Parathyroid adenoma (tissue), 2 donors: ENCODE measurements at regions not wholly inside any gene's neighbourhood (a gene's known extent, or its start where the extent isn't known, plus 50 kb on each side); places are given as distances from the start of the nearest gene placed in this dataset.

Experiments used
- H2AFZ ChIP-seq: fragments of 300-600 bp; sonication (generic); one replicate; pipeline ENCODE4 v1.7.0; 2017; ENCODE audit warnings: antibody characterized with exemption, mild to moderate bottlenecking
- H3K27ac ChIP-seq: fragments of 300-600 bp; sonication (generic); one replicate; pipeline ENCODE4 v1.7.0; 2017
- H3K27me3 ChIP-seq: fragments of 300-600 bp; sonication (generic); one replicate; pipeline ENCODE4 v1.7.0; 2017; ENCODE audit warnings: low read length; ENCODE audit not compliant: control insufficient read depth, insufficient read depth
- H3K36me3 ChIP-seq: fragments of 300-600 bp; sonication (generic); one replicate; pipeline ENCODE4 v1.7.0; 2017; ENCODE audit warnings: low read length; ENCODE audit not compliant: control insufficient read depth, insufficient read depth
- H3K4me1 ChIP-seq: fragments of 300-600 bp; sonication (generic); one replicate; pipeline ENCODE4 v1.7.0; 2017; ENCODE audit warnings: control low read depth
- H3K4me2 ChIP-seq: fragments of 300-600 bp; sonication (generic); one replicate; pipeline ENCODE4 v1.7.0; 2017; ENCODE audit warnings: low read length
- H3K4me3 ChIP-seq: fragments of 300-600 bp; sonication (generic); one replicate; pipeline ENCODE4 v1.7.0; 2017; ENCODE audit warnings: low read depth, low read length
- H3K79me2 ChIP-seq: fragments of 300-600 bp; sonication (generic); one replicate; pipeline ENCODE4 v1.7.0; 2017; ENCODE audit warnings: control low read depth
- H3K9ac ChIP-seq: fragments of 300-600 bp; sonication (generic); one replicate; pipeline ENCODE4 v1.7.0; 2017; ENCODE audit warnings: mild to moderate bottlenecking
- H3K9me3 ChIP-seq: fragments of 300-600 bp; sonication (generic); one replicate; pipeline ENCODE4 v1.7.0; 2017; ENCODE audit warnings: low read length; ENCODE audit not compliant: control insufficient read depth
- TF ChIP-seq, protein P1 (sequence below): fragments of 300-600 bp; sonication (generic); IDR thresholded peaks from one replicate; pipeline ENCODE4 v1.7.0; 2017; ENCODE audit warnings: antibody characterized with exemption, mild to moderate bottlenecking
- donor health status: primary hyperparathyroidism.

DNA sequence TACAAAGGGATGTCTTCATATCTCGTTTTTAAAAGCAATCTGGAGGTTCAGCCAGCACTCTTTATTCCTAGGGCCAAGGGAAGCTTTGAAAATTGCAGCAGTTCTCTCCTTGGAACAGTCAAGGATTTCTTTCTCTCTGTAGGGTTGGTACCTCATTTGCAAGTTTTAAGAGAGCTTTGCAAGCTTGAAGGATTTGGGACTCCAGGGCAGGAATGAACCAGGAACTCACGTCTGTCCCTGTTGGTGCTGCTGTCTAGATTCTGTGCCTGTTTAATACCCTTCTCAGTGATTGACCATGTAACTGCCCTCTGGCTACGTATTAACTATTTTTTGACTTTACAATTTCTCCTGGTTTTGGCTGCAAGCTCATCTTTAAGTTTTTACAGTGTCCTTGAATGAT lies 262.5 kb upstream of the ST6GAL2 start:
- H3K9ac ChIP-seq, result no peak overlapping the region
- H3K9me3 ChIP-seq, result no peaks in the 10 kb centered on the region
- TF ChIP-seq, protein P1, sequence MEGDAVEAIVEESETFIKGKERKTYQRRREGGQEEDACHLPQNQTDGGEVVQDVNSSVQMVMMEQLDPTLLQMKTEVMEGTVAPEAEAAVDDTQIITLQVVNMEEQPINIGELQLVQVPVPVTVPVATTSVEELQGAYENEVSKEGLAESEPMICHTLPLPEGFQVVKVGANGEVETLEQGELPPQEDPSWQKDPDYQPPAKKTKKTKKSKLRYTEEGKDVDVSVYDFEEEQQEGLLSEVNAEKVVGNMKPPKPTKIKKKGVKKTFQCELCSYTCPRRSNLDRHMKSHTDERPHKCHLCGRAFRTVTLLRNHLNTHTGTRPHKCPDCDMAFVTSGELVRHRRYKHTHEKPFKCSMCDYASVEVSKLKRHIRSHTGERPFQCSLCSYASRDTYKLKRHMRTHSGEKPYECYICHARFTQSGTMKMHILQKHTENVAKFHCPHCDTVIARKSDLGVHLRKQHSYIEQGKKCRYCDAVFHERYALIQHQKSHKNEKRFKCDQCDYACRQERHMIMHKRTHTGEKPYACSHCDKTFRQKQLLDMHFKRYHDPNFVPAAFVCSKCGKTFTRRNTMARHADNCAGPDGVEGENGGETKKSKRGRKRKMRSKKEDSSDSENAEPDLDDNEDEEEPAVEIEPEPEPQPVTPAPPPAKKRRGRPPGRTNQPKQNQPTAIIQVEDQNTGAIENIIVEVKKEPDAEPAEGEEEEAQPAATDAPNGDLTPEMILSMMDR, result no peak
- no peaks in the 10 kb centered on the region for H3K27me3 ChIP-seq
- H3K27ac ChIP-seq, result no peak overlapping the region
- no peaks in the 10 kb centered on the region for H3K79me2 ChIP-seq
- no peak overlapping the region for H3K4me3 ChIP-seq
- no peaks in the 10 kb centered on the region for H3K4me1 ChIP-seq
- H3K4me2 ChIP-seq, result no peak overlapping the region
- H3K36me3 ChIP-seq, result no peaks in the 10 kb centered on the region
- H2AFZ ChIP-seq, result no peak overlapping the region

DNA sequence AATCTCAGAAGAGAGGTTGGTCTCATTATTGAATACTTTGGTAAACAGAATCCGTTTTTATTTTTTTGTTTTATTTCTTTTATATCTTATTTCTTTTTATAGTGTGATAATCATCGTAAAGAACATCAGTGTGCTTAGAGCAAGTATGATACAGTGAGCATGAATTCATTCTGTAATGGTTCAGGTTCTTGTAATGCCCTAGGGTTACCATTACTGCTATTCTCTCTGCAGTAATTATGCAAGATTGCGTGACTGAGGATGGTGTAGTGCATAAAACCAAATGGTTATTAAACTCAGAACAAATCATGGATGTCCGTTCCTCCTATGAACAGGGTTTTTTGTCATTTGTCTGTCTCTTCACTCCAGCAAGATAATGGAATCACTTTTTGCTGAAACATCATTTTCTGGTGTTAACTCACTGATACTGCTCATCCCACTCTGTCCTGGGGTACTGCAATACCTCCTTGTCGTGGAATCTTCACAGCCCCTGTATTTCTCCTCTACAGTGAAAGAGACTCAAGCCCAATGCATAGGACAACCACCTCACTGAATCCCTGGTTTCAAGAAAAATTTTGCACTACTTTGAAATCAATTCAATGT lies 274.8 kb upstream of the ST6GAL2 start:
- no peaks in the 10 kb centered on the region for H3K79me2 ChIP-seq
- H3K9ac ChIP-seq, result no peak overlapping the region
- TF ChIP-seq, protein P1, result no peak
- no peak overlapping the region for H3K27ac ChIP-seq
- H3K9me3 ChIP-seq, result no peaks in the 10 kb centered on the region
- no peaks in the 10 kb centered on the region for H3K36me3 ChIP-seq
- H3K4me2 ChIP-seq, result no peak overlapping the region
- H3K4me3 ChIP-seq, result no peak overlapping the region
- no peak overlapping the region for H2AFZ ChIP-seq
- H3K4me1 ChIP-seq, result no peaks in the 10 kb centered on the region
- no peaks in the 10 kb centered on the region for H3K27me3 ChIP-seq

DNA sequence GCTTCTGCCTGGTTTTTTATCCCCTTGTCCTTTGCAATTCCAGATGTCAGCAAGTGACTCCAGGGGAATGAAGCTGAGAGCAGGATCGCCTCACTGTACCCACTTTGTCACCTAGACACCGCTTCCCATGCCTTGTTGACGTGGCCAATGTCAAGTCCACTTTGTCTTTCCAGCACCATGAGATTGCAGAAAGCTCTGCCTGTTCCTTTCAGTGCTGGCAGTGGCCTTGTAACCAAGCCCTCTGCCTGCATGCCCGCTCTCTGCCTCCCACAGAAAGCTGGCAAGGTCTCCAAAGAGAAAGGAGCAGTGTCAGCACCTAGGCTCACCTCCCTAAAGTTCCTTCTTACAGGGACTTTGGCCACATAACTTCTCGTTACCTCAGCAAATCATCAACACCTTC lies 282.2 kb upstream of the ST6GAL2 start:
- TF ChIP-seq, protein P1, result no peak
- no peaks in the 10 kb centered on the region for H3K4me1 ChIP-seq
- no peak overlapping the region for H3K9ac ChIP-seq

DNA sequence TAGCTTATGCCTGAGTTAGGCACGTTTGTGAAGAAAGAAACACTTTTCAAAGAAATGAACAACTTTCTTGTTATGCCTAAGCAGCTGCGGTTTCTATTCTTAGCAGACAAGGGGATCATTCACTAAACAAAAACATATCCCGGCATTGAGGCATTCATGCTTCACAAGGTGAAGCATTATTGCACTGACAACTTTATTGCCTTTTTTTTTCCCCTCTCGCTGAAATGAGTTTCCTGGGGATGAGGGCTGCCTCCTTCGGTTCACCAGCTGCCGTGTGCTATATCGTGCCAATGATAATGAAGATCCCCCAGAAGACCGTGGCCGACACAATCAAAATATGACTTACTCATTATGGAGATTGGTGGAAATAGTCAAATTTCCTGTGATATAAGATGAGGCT lies 288.2 kb upstream of the ST6GAL2 start:
- peak overlapping the region; percentile 16 for H3K4me2 ChIP-seq
- H3K36me3 ChIP-seq, result no peaks in the 10 kb centered on the region
- no peaks in the 10 kb centered on the region for H3K9me3 ChIP-seq
- H3K4me3 ChIP-seq, result no peak overlapping the region
- no peaks in the 10 kb centered on the region for H3K4me1 ChIP-seq
- TF ChIP-seq, protein P1, result no peak
- H2AFZ ChIP-seq, result no peak overlapping the region
- H3K27me3 ChIP-seq, result no peaks in the 10 kb centered on the region
- no peak overlapping the region for H3K9ac ChIP-seq
- H3K79me2 ChIP-seq, result no peaks in the 10 kb centered on the region
- no peak overlapping the region for H3K27ac ChIP-seq

More for the DNA sequence above, 282.2 kb upstream of the ST6GAL2 start:
- Histone ChIP-seq H3K4me3 (no peak overlapping the region), H2AFZ (no peak overlapping the region), H3K4me2 (peak overlapping the region; percentile 11), H3K36me3 (no peaks in the 10 kb centered on the region), H3K27me3 (no peaks in the 10 kb centered on the region), H3K79me2 (no peaks in the 10 kb centered on the region), H3K9me3 (no peaks in the 10 kb centered on the region), H3K27ac (no peak overlapping the region)

DNA sequence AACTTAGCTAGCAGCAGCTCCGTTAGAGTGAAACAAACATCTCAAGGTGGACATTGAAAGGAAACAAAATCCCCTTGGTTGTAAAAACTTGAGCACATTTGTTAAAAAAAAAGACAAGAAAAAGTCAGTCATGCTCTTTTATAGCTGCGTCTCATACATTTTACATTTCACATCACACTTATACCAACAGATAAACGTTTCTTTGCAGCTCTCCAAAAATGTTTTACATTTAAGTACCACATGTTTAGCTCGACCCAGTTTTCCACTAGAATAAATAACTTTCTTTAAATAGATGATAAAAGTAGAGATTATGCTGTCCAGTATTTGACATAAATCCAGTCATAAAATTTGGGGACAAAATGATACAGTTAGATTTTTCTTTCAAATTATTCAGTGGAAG lies 297.0 kb upstream of the ST6GAL2 start:
- H3K4me3 ChIP-seq, result no peak overlapping the region
- H3K79me2 ChIP-seq, result no peaks in the 10 kb centered on the region
- no peak overlapping the region for H3K9ac ChIP-seq
- no peaks in the 10 kb centered on the region for H3K9me3 ChIP-seq
- H3K27me3 ChIP-seq, result no peaks in the 10 kb centered on the region
- H3K4me2 ChIP-seq, result no peak overlapping the region
- no peak overlapping the region for H3K27ac ChIP-seq
- no peak overlapping the region for H2AFZ ChIP-seq
- H3K36me3 ChIP-seq, result no peaks in the 10 kb centered on the region
- TF ChIP-seq, protein P1, result no peak
- no peaks in the 10 kb centered on the region for H3K4me1 ChIP-seq
